Epithelial cell of prostate (primary cell): ENCODE measurements at regions not wholly inside any gene's neighbourhood (a gene's known extent, or its start where the extent isn't known, plus 50 kb on each side); places are given as distances from the start of the nearest gene placed in this dataset.
"Not testable (repeated sequence)": the region's sequence is repeated elsewhere in the genome, so short reads cannot be mapped to it uniquely, and the experiment has no call there.

ENCODE experiments used
- DNase-seq: peaks from one replicate; pipeline ENCODE4 v3.0.0-alpha.2; 2011; ENCODE audit warnings: low read depth, low spot score
- H3K27ac ChIP-seq: fragments of 450-650 bp; 2 replicates; pipeline ENCODE4 v1.5.1; 2017; ENCODE audit warnings: mild to moderate bottlenecking

- DNase-seq: no peak
- H3K27ac ChIP-seq: no peak overlapping the region
Measured at GRCh38 chr10:18735711-18736110, 76.5 kb downstream of the ARL5B start.

- H3K27ac ChIP-seq: no peak overlapping the region
- no peak for DNase-seq
Measured at GRCh38 chr10:18737236-18737635, 78.0 kb downstream of the ARL5B start.

GRCh38 chr10:18737841-18738240 is 78.6 kb downstream of the ARL5B start:
- no peak overlapping the region for H3K27ac ChIP-seq
- DNase-seq: no peak

- H3K27ac ChIP-seq: no peak overlapping the region
- DNase-seq: no peak
Measured at GRCh38 chr10:18738835-18739234, 79.6 kb downstream of the ARL5B start.

GRCh38 chr10:18743926-18744325 is 84.7 kb downstream of the ARL5B start:
- no peak overlapping the region for H3K27ac ChIP-seq
- no peak for DNase-seq

GRCh38 chr10:18753312-18753895 is 94.2 kb downstream of the ARL5B start:
- no peak for DNase-seq
- H3K27ac ChIP-seq: no peak overlapping the region

- no peak for DNase-seq
- H3K27ac ChIP-seq: no peak overlapping the region
Measured at GRCh38 chr10:18759575-18759974, 100.3 kb downstream of the ARL5B start.

- no peak for DNase-seq
- no peak overlapping the region for H3K27ac ChIP-seq
Measured at GRCh38 chr10:18760836-18761235, 101.6 kb downstream of the ARL5B start.

GRCh38 chr10:18767981-18768380 is 108.8 kb downstream of the ARL5B start:
- no peak for DNase-seq
- no peak overlapping the region for H3K27ac ChIP-seq

GRCh38 chr10:18773180-18773579 is 113.9 kb downstream of the ARL5B start:
- no peak for DNase-seq
- no peak overlapping the region for H3K27ac ChIP-seq

GRCh38 chr10:18777258-18777657 is 118.0 kb downstream of the ARL5B start:
- no peak overlapping the region for H3K27ac ChIP-seq
- no peak for DNase-seq

- no peak overlapping the region for H3K27ac ChIP-seq
- no peak for DNase-seq
Measured at GRCh38 chr10:18786478-18786877, 127.2 kb downstream of the ARL5B start.

GRCh38 chr10:18793951-18794350 is 134.7 kb downstream of the ARL5B start:
- H3K27ac ChIP-seq: no peak overlapping the region
- no peak for DNase-seq

GRCh38 chr10:18795549-18795948 is 136.3 kb downstream of the ARL5B start:
- DNase-seq: no peak

GRCh38 chr10:18797286-18797685 is 138.1 kb downstream of the ARL5B start:
- peak; percentile 48 for DNase-seq

More at GRCh38 chr10:18795549-18795948, 136.3 kb downstream of the ARL5B start:
- H3K27ac ChIP-seq: no peak overlapping the region

GRCh38 chr10:18822156-18822555 is 162.9 kb downstream of the ARL5B start:
- H3K27ac ChIP-seq: no peak overlapping the region
- DNase-seq: no peak

More at GRCh38 chr10:18797286-18797685, 138.1 kb downstream of the ARL5B start:
- no peak overlapping the region for H3K27ac ChIP-seq

GRCh38 chr10:18829259-18829658 is 170.0 kb downstream of the ARL5B start:
- no peak for DNase-seq
- no peak overlapping the region for H3K27ac ChIP-seq

GRCh38 chr10:18830277-18830676 is 171.0 kb downstream of the ARL5B start:
- DNase-seq: no peak
- H3K27ac ChIP-seq: no peak overlapping the region

- H3K27ac ChIP-seq, DNase-seq: not testable (repeated sequence)
Measured at GRCh38 chr10:18856623-18857022, 192.0 kb upstream of the MALRD1 start.

GRCh38 chr10:18859659-18860058 is 188.9 kb upstream of the MALRD1 start:
- DNase-seq: no peak

GRCh38 chr10:18860186-18860585 is 188.4 kb upstream of the MALRD1 start:
- no peak overlapping the region for H3K27ac ChIP-seq
- no peak for DNase-seq

More at GRCh38 chr10:18859659-18860058, 188.9 kb upstream of the MALRD1 start:
- no peak overlapping the region for H3K27ac ChIP-seq

GRCh38 chr10:18860631-18861240 is 187.9 kb upstream of the MALRD1 start:
- no peak for DNase-seq
- no peak overlapping the region for H3K27ac ChIP-seq
